ENCODE measurements at regions not wholly inside any gene's neighbourhood (a gene's known extent, or its start where the extent isn't known, plus 50 kb on each side); places are given as distances from the start of the nearest gene placed in this dataset.
A peak's percentile ranks its signal among the peaks of the same experiment; 100 is the strongest.

DNA sequence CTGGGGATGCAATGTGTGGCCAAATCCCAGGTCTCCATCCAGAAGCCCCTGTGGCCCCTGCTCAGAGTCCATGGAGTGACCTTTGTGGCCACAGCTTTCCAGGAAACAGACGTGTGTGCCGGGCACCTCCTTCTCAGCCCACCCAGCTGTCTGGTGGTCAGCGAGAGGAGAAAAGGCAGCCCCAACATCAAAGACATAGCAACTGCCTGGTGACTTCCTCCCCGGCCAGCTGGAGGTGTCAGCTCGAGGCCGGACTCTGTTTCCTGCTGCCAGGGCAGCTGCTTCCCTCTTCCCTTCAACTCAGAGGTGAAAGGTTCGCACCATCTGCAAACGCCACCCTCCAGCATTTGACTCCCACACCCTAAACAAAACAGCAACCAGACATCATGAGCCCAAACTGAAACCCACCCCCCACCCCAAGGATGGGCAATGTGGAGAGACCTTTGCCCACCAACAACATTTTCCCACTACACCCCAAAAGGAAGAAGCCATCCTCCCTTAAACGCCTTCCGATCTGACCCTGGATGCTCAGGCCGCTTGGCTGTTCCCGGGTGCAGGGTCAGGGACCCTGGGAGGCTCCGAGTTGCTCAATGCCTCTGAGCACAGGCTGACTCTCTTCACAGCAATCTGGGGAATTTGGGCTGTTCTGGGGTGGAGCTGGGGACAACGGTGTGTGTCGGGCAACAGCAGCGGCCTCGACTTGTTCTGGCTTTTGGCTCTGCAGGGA is 162.3 kb downstream of the PSMG1 start:
- H3K27ac ChIP-seq: peak overlapping the region in 1 of 2 donors; percentile 48
- TF ChIP-seq, protein P1, sequence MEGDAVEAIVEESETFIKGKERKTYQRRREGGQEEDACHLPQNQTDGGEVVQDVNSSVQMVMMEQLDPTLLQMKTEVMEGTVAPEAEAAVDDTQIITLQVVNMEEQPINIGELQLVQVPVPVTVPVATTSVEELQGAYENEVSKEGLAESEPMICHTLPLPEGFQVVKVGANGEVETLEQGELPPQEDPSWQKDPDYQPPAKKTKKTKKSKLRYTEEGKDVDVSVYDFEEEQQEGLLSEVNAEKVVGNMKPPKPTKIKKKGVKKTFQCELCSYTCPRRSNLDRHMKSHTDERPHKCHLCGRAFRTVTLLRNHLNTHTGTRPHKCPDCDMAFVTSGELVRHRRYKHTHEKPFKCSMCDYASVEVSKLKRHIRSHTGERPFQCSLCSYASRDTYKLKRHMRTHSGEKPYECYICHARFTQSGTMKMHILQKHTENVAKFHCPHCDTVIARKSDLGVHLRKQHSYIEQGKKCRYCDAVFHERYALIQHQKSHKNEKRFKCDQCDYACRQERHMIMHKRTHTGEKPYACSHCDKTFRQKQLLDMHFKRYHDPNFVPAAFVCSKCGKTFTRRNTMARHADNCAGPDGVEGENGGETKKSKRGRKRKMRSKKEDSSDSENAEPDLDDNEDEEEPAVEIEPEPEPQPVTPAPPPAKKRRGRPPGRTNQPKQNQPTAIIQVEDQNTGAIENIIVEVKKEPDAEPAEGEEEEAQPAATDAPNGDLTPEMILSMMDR (IDR thresholded peaks at IDR 0.05): no peak
- ATAC-seq (peak; percentile 63), DNase-seq (peak in 3 of 4 donors; percentile 64 to 86 (median 64))
- no peaks in the 10 kb centered on the region for H3K36me3 ChIP-seq
- intact Hi-C loops (cut with DNase I): no loop called here
- H3K27me3 ChIP-seq: no peaks in the 10 kb centered on the region
- H3K4me1 ChIP-seq: peaks cover 20 to 40% of the 10 kb centered on the region in 2 donors
- peaks cover 0 to 2% of the 10 kb centered on the region in 2 donors for H3K9me3 ChIP-seq
- H3K4me3 ChIP-seq: no peak overlapping the region

GRCh38 chr21:39018730-39019129 is 164.5 kb downstream of the PSMG1 start:
- H3K9me3 ChIP-seq: no peaks in the 10 kb centered on the region
- H3K27ac ChIP-seq: no peak overlapping the region
- H3K4me1 ChIP-seq: peaks cover 20 to 62% of the 10 kb centered on the region in 2 donors
- no peak for ATAC-seq
- H3K27me3 ChIP-seq: no peaks in the 10 kb centered on the region
- TF ChIP-seq, protein P1 (IDR thresholded peaks at IDR 0.05): no peak
- intact Hi-C loops (cut with DNase I): no loop called here
- H3K36me3 ChIP-seq: no peaks in the 10 kb centered on the region
- no peak for DNase-seq
- no peak overlapping the region for H3K4me3 ChIP-seq

- no peaks in the 10 kb centered on the region for H3K36me3 ChIP-seq
Observed at GRCh38 chr21:39016740-39017315, 166.4 kb downstream of the PSMG1 start.

DNA sequence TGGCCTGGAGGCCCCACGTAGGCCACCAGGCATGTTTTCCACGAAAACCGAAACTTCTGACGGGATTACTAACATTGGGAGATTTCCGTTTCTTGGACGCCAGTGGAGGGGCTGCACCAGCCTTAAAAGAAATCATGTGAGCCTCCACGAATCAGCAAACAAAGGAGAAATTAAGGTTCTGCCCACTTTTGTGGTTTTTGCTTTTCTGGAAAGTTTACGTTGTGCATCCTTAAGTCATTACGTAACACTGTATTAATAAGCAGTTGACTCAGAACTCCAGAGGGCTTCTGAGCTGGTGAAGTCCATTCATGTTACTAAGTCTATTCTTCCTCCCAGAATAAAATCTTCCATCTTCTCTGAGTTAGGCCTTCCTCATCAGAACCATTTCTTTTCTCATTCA is 168.5 kb downstream of the PSMG1 start:
- Histone ChIP-seq H3K4me1 (peaks cover 0 to 63% of the 10 kb centered on the region in 2 donors), H3K36me3 (no peaks in the 10 kb centered on the region), H3K27me3 (no peaks in the 10 kb centered on the region), H3K9me3 (no peaks in the 10 kb centered on the region), H3K27ac (peak overlapping the region; percentile 30 to 42), H3K4me3 (no peak overlapping the region)
- DNase-seq: peak in 1 of 4 donors; percentile 48
- ATAC-seq: peak; percentile 76
- intact Hi-C loops (cut with DNase I): no loop called here
- TF ChIP-seq, protein P1 (IDR thresholded peaks at IDR 0.05): no peak

More at GRCh38 chr21:39016740-39017315, 166.4 kb downstream of the PSMG1 start:
- intact Hi-C loops (cut with DNase I): no loop called here
- Histone ChIP-seq H3K4me3 (no peak overlapping the region), H3K27ac (peak overlapping the region in 1 of 2 donors; percentile 64), H3K9me3 (no peaks in the 10 kb centered on the region), H3K27me3 (no peaks in the 10 kb centered on the region), H3K4me1 (peaks cover 9 to 58% of the 10 kb centered on the region in 2 donors)
- TF ChIP-seq, protein P1 (IDR thresholded peaks at IDR 0.05): no peak
- peak; percentile 28 for ATAC-seq
- DNase-seq: peak in 1 of 4 donors; percentile 71

All from left lung (tissue), 4 donors.